Left ventricle myocardium inferior (tissue), 1 donor: ENCODE measurements at regions not wholly inside any gene's neighbourhood (a gene's known extent, or its start where the extent isn't known, plus 50 kb on each side); places are given as distances from the start of the nearest gene placed in this dataset.

ENCODE experiments used
- DNase-seq: peaks from one replicate; pipeline ENCODE4 v3.0.0-alpha.2; 2020
- H3K27ac ChIP-seq: fragments of 200-600 bp; replicated peaks from 2 replicates; pipeline ENCODE4 v1.8.0; 2021
- H3K27me3 ChIP-seq: fragments of 200-600 bp; 2 replicates; pipeline ENCODE4 v1.8.0; 2021; ENCODE audit warnings: low read depth
- H3K36me3 ChIP-seq: fragments of 200-600 bp; 2 replicates; pipeline ENCODE4 v1.8.0; 2021
- H3K4me1 ChIP-seq: fragments of 200-600 bp; 2 replicates; pipeline ENCODE4 v1.8.0; 2021
- H3K4me3 ChIP-seq: fragments of 200-600 bp; 2 replicates; pipeline ENCODE4 v1.8.0; 2021; ENCODE audit warnings: mild to moderate bottlenecking, moderate library complexity
- H3K9me3 ChIP-seq: fragments of 200-600 bp; replicated peaks from 2 replicates; pipeline ENCODE4 v1.8.0; 2021
- CTCF ChIP-seq: fragments of 200-600 bp; IDR thresholded peaks from 2 replicates; pipeline ENCODE4 v1.8.0; 2021; ENCODE audit warnings: antibody characterized with exemption, mild to moderate bottlenecking, borderline replicate concordance
- intact Hi-C: fragments of 100-400 bp; cut with micrococcal nuclease; formaldehyde crosslinking; loops from one replicate; pipeline ENCODE4 v1.11.0; 2022
- donor health status: DM: no; HTN: yes; CAD: no; lungs with severe emphysema.

- Histone ChIP-seq H3K9me3 (no peaks in the 10 kb centered on the region), H3K36me3 (no peaks in the 10 kb centered on the region), H3K4me3 (no peak overlapping the region), H3K27me3 (no peaks in the 10 kb centered on the region), H3K27ac (no peak overlapping the region), H3K4me1 (no peaks in the 10 kb centered on the region)
- intact Hi-C loops, result no loop called here
- no peak for DNase-seq
- no peak for TF ChIP-seq CTCF
These were observed 111.2 kb upstream of the TMEM18 start for GRCh38 chr2:788227-789032.

GRCh38 chr2:784753-785152, 107.5 kb upstream of the TMEM18 start:
- Histone ChIP-seq H3K4me3 (no peak overlapping the region), H3K27ac (no peak overlapping the region), H3K9me3 (no peaks in the 10 kb centered on the region), H3K36me3 (no peaks in the 10 kb centered on the region), H3K4me1 (no peaks in the 10 kb centered on the region), H3K27me3 (peaks cover 31% of the 10 kb centered on the region)
- DNase-seq, result no peak
- intact Hi-C loops, result no loop called here
- no peak for TF ChIP-seq CTCF

GRCh38 chr2:780581-780980, 103.4 kb upstream of the TMEM18 start:
- Histone ChIP-seq H3K27me3 (peaks cover 53% of the 10 kb centered on the region), H3K36me3 (no peaks in the 10 kb centered on the region), H3K4me3 (no peak overlapping the region), H3K4me1 (no peaks in the 10 kb centered on the region), H3K27ac (no peak overlapping the region), H3K9me3 (no peaks in the 10 kb centered on the region)
- TF ChIP-seq CTCF, result no peak
- no peak for DNase-seq
- intact Hi-C loops, result no loop called here

- Histone ChIP-seq H3K27ac (no peak overlapping the region), H3K27me3 (peaks cover 53% of the 10 kb centered on the region), H3K36me3 (no peaks in the 10 kb centered on the region), H3K9me3 (no peaks in the 10 kb centered on the region), H3K4me1 (no peaks in the 10 kb centered on the region), H3K4me3 (no peak overlapping the region)
- intact Hi-C loops, result no loop called here
- no peak for TF ChIP-seq CTCF
- DNase-seq, result no peak
These were observed 102.8 kb upstream of the TMEM18 start for GRCh38 chr2:780002-780401.

- H3K27me3 ChIP-seq, result peaks cover 59% of the 10 kb centered on the region
- intact Hi-C loops, result no loop called here
- no peaks in the 10 kb centered on the region for H3K36me3 ChIP-seq
- H3K9me3 ChIP-seq, result no peaks in the 10 kb centered on the region
- no peak for TF ChIP-seq CTCF
- H3K4me3 ChIP-seq, result no peak overlapping the region
- no peaks in the 10 kb centered on the region for H3K4me1 ChIP-seq
- DNase-seq, result no peak
- H3K27ac ChIP-seq, result no peak overlapping the region
These were observed 101.6 kb upstream of the TMEM18 start for GRCh38 chr2:778731-779350.
